Spleen (tissue), 11 donors: ENCODE measurements at regions not wholly inside any gene's neighbourhood (a gene's known extent, or its start where the extent isn't known, plus 50 kb on each side); places are given as distances from the start of the nearest gene placed in this dataset.

ENCODE experiments used
- DNase-seq: peaks from one replicate; pipeline ENCODE4 v3.0.0-alpha.2; 2020
- H3K27ac ChIP-seq, 8 donors: fragments of 200-600 bp; sonication (generic) in 7 of 8; 1 replicate in 4 of 8; 2 replicates in 4 of 8; pipeline versions ENCODE4 v1.5.0 to v1.8.0; 2016 to 2021; ENCODE audit warnings: inconsistent platforms in 4 of 8, mild to moderate bottlenecking in 4 of 8, moderate library complexity in 1 of 8
- H3K27me3 ChIP-seq, 7 donors: fragments of 200-600 bp; sonication (generic) in 6 of 7; replicated peaks in 1 of 7; 1 replicate in 4 of 7; 2 replicates in 3 of 7; pipeline versions ENCODE4 v1.5.0 to v1.8.0; 2016 to 2021; ENCODE audit warnings: inconsistent platforms in 3 of 7, mild to moderate bottlenecking in 1 of 7
- H3K36me3 ChIP-seq, 6 donors: fragments of 200-600 bp; sonication (generic) in 5 of 6; 1 replicate in 4 of 6; 2 replicates in 2 of 6; pipeline versions ENCODE4 v1.5.0 to v1.8.0; 2016 to 2021; ENCODE audit warnings: inconsistent platforms in 2 of 6
- H3K4me1 ChIP-seq, 6 donors: fragments of 200-600 bp; sonication (generic) in 5 of 6; 1 replicate in 3 of 6; 2 replicates in 3 of 6; pipeline versions ENCODE4 v1.5.0 to v1.8.0; 2016 to 2021; ENCODE audit warnings: inconsistent platforms in 3 of 6
- H3K4me3 ChIP-seq, 8 donors: fragments of 200-600 bp; sonication (generic) in 7 of 8; 1 replicate in 4 of 8; 2 replicates in 4 of 8; pipeline versions ENCODE4 v1.5.0 to v1.8.0; 2016 to 2021; ENCODE audit warnings: inconsistent platforms in 4 of 8, mild to moderate bottlenecking in 4 of 8, moderate library complexity in 2 of 8
- H3K9me3 ChIP-seq, 8 donors: fragments of 200-600 bp; sonication (generic) in 7 of 8; 1 replicate in 4 of 8; 2 replicates in 4 of 8; pipeline versions ENCODE4 v1.5.0 to v1.8.0; 2016 to 2021; ENCODE audit warnings: inconsistent platforms in 4 of 8
- POLR2A ChIP-seq, 3 donors: fragments of 450-650 bp; IDR thresholded peaks; one replicate each; pipeline ENCODE4 v1.5.1; 2017; ENCODE audit warnings: antibody characterized with exemption in 3 of 3, mild to moderate bottlenecking in 1 of 3
- POLR2AphosphoS5 ChIP-seq, 3 donors: sonication (generic); formaldehyde crosslinking; IDR thresholded peaks; one replicate each; pipeline ENCODE4 v1.5.1; 2017; ENCODE audit warnings: antibody characterized with exemption in 3 of 3
- WGBS, 5 donors: extraction: QIAGEN DNeasy Blood & Tissue Kit in 3 of 5; methylation state at CpG; one replicate each; pipeline versions ENCODE4 v1.1.5 to v1.1.7; 2013 to 2018; 5-methylcytosine and 5-hydroxymethylcytosine counted together
- intact Hi-C: fragments of 100-400 bp; cut with DNase I; formaldehyde crosslinking; loops from one replicate; pipeline ENCODE4 v1.15.0; 2023; ENCODE audit warnings: low total_unique reads
- TF ChIP-seq, protein P1 (sequence below), 11 experiments: fragments of 200-600 bp in 7 of 11; fragments of 450-650 bp in 4 of 11; sonication (generic) in 4 of 11; IDR thresholded peaks in 8 of 11; conservative IDR thresholded peaks in 3 of 11; 1 replicate in 7 of 11; 2 replicates in 4 of 11; pipeline versions ENCODE4 v1.4.0 to v1.8.0; 2016 to 2021; ENCODE audit warnings: antibody characterized with exemption in 11 of 11, inconsistent platforms in 4 of 11, mild to moderate bottlenecking in 1 of 11
- donor health status: healthy with polysubstance abuse.
- donor health status: DM: no; HTN: no; CAD: no; lungs with moderate emphysema.
- donor health status: DM: no; HTN: no; CAD: no.
- donor health status: Bipolar disorder and iron deficiency.
- donor health status: healthy.
- donor health status: DM: no; HTN: no; CAD: no.
- donor health status: DM: yes; HTN: yes; CAD: no.

DNA sequence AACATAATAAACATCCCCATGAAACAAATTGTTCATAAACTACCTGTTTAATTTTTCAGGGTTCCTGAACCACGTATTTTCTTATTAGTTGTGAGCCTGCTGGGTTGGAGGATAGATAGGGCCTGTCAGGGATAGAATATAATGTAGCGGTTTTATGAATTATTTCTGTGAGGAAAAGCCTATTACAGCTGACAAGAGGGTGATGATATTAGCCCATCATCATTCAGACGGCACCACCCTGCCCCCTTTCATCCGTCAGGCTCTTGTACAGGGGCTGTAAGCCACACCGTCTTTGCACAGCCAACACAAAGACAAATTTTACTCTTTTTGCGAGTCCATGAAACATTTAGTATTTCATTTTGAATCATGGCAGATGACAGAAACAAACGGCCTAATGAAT is 335.3 kb upstream of the TMCO5A start:
- H3K9me3 ChIP-seq, result no peaks in the 10 kb centered on the region
- no peak for DNase-seq
- H3K27me3 ChIP-seq, result no peaks in the 10 kb centered on the region
- intact Hi-C loops, result no loop called here
- no peaks in the 10 kb centered on the region for H3K36me3 ChIP-seq
- H3K4me1 ChIP-seq, result no peaks in the 10 kb centered on the region
- 74 to 78% (median 77%) methylated on average over 7 of the region's 7 CpGs for WGBS, 5 donors
- no peak overlapping the region for H3K4me3 ChIP-seq
- TF ChIP-seq POLR2AphosphoS5 (IDR thresholded peaks at IDR 0.05), result no peak
- TF ChIP-seq POLR2A (IDR thresholded peaks at IDR 0.05), result no peak
- TF ChIP-seq, protein P1, sequence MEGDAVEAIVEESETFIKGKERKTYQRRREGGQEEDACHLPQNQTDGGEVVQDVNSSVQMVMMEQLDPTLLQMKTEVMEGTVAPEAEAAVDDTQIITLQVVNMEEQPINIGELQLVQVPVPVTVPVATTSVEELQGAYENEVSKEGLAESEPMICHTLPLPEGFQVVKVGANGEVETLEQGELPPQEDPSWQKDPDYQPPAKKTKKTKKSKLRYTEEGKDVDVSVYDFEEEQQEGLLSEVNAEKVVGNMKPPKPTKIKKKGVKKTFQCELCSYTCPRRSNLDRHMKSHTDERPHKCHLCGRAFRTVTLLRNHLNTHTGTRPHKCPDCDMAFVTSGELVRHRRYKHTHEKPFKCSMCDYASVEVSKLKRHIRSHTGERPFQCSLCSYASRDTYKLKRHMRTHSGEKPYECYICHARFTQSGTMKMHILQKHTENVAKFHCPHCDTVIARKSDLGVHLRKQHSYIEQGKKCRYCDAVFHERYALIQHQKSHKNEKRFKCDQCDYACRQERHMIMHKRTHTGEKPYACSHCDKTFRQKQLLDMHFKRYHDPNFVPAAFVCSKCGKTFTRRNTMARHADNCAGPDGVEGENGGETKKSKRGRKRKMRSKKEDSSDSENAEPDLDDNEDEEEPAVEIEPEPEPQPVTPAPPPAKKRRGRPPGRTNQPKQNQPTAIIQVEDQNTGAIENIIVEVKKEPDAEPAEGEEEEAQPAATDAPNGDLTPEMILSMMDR (IDR thresholded peaks at IDR 0.05 in 8 of 11, conservative IDR thresholded peaks at IDR 0.05 in 3 of 11), result no peak
- no peak overlapping the region for H3K27ac ChIP-seq

DNA sequence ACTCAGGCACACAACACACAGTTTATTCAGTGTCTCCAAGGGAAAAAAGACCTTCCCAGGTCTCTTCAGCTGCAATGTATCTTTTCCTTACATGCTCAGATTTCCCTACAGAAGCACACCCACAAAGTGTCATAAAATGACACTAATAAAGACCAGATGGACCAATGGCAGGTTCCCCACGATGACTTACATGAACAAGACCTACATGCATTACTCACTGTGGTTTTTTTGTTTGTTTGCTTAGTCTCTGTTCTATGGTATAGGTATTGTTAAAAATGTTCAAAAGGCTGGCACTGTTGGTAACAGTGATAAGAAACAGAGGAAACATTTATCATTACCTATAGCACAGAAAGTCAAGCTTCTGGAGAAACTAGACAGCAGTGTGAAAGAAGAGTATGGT is 318.2 kb upstream of the TMCO5A start:
- Histone ChIP-seq H3K4me1 (no peaks in the 10 kb centered on the region), H3K9me3 (peaks cover 0 to 20% (median 4%) of the 10 kb centered on the region in 8 donors), H3K36me3 (no peaks in the 10 kb centered on the region), H3K4me3 (no peak overlapping the region), H3K27me3 (no peaks in the 10 kb centered on the region), H3K27ac (no peak overlapping the region)
- 32 to 44% (median 41%) methylated on average over 1 of the region's 1 CpG for WGBS, 5 donors
- no peak for DNase-seq
- intact Hi-C loops, result no loop called here
- TF ChIP-seq POLR2A (IDR thresholded peaks at IDR 0.05), result no peak
- TF ChIP-seq, protein P1 (IDR thresholded peaks at IDR 0.05 in 8 of 11, conservative IDR thresholded peaks at IDR 0.05 in 3 of 11), result no peak
- TF ChIP-seq POLR2AphosphoS5 (IDR thresholded peaks at IDR 0.05), result no peak

DNA sequence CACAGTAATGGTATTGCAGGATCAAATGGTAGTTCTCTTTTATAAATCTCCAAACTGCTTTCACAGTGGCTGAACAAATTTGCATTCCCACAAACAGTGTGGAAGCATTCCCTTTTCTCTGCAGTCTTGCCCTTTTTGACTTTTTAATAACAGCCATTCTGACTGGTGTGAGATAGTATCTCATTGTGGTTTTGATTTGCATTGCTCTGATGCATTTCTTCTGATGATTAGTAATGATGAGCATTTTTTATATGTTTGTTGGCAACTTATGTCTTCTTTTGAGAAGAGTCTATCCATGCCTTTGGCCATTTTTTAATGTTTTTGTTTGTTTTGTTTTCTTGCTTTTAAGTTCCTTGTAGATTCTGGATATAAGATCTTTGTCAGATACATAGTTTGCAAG is 316.1 kb upstream of the TMCO5A start:
- no peaks in the 10 kb centered on the region for H3K36me3 ChIP-seq
- TF ChIP-seq, protein P1 (IDR thresholded peaks at IDR 0.05 in 8 of 11, conservative IDR thresholded peaks at IDR 0.05 in 3 of 11), result no peak
- TF ChIP-seq POLR2A (IDR thresholded peaks at IDR 0.05) (no peak), POLR2AphosphoS5 (IDR thresholded peaks at IDR 0.05) (no peak)
- no peaks in the 10 kb centered on the region for H3K4me1 ChIP-seq
- no peak overlapping the region for H3K27ac ChIP-seq
- H3K4me3 ChIP-seq, result no peak overlapping the region
- intact Hi-C loops, result no loop called here
- H3K27me3 ChIP-seq, result no peaks in the 10 kb centered on the region
- H3K9me3 ChIP-seq, result peaks cover 0 to 31% (median 3%) of the 10 kb centered on the region in 8 donors
- DNase-seq, result no peak

DNA sequence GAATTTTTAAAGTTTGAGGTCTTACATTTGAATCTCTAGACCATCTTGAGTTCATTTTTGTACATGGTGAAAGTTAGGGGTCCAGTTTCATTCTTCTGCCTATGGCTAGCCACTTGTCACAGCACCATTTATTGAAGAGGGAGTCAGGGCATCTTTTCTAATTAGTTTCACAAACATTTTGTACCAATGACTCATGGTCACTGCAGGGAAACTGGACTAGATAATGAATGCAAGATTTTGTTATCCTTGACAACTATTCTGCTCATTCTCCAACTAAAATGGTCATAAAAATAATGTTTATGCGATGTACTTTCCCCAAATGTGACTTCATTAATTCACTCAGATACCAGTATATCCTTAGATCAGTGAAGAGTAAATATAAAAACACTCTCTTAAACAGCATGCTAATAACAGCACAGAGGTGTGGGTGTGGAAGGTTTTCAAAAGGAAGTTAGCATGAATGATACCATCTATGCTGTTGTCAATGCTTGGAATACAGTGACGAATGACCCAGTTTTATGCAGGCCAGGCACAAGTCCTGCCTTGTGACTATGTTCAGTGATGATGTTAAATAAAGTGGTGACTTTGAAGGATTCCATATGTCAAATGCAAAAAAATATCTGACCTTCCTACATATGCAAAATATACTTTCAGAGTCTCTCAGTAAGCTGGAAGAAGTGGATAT is 314.9 kb upstream of the TMCO5A start:
- Histone ChIP-seq H3K27ac (no peak overlapping the region), H3K36me3 (no peaks in the 10 kb centered on the region), H3K27me3 (no peaks in the 10 kb centered on the region), H3K9me3 (peaks cover 0 to 31% (median 3%) of the 10 kb centered on the region in 8 donors), H3K4me3 (no peak overlapping the region), H3K4me1 (no peaks in the 10 kb centered on the region)
- no peak for DNase-seq
- intact Hi-C loops, result no loop called here
- 91 to 98% (median 94%) methylated on average over 2 of the region's 2 CpGs for WGBS, 5 donors
- no peak for TF ChIP-seq POLR2AphosphoS5 (IDR thresholded peaks at IDR 0.05)
- no peak for TF ChIP-seq POLR2A (IDR thresholded peaks at IDR 0.05)
- TF ChIP-seq, protein P1 (IDR thresholded peaks at IDR 0.05 in 8 of 11, conservative IDR thresholded peaks at IDR 0.05 in 3 of 11), result no peak
